MM.1S (cell line): ENCODE measurements at regions not wholly inside any gene's neighbourhood (a gene's known extent, or its start where the extent isn't known, plus 50 kb on each side); places are given as distances from the start of the nearest gene placed in this dataset.

Experiments used
- DNase-seq: peaks from one replicate; pipeline ENCODE4 v3.0.0-alpha.2; 2015
- H2AFZ ChIP-seq: fragments of 300-600 bp; sonication (generic); 2 replicates; pipeline ENCODE4 v1.6.0; 2016; ENCODE audit warnings: antibody characterized with exemption, low read length
- H3F3A ChIP-seq: fragments of 300-600 bp; sonication (generic); 2 replicates; pipeline ENCODE4 v1.6.1; 2016; ENCODE audit warnings: mild to moderate bottlenecking, antibody characterized with exemption, low read length, moderate library complexity, mixed read lengths; ENCODE audit not compliant: insufficient read depth
- H3K27ac ChIP-seq: fragments of 300-600 bp; sonication (generic); 2 replicates; pipeline ENCODE4 v1.5.1; 2016; ENCODE audit warnings: mild to moderate bottlenecking, low read length
- H3K27me3 ChIP-seq: fragments of 300-600 bp; sonication (generic); replicated peaks from 2 replicates; pipeline ENCODE4 v1.6.0; 2016; ENCODE audit warnings: low read length; ENCODE audit not compliant: insufficient read depth
- H3K36me3 ChIP-seq: fragments of 300-600 bp; sonication (generic); replicated peaks from 2 replicates; pipeline ENCODE4 v1.6.1; 2016; ENCODE audit warnings: mild to moderate bottlenecking, low read length, mixed read lengths; ENCODE audit not compliant: insufficient read depth
- H3K4me1 ChIP-seq: fragments of 300-600 bp; sonication (generic); 2 replicates; pipeline ENCODE4 v1.6.1; 2016; ENCODE audit warnings: low read length, mixed read lengths
- H3K4me2 ChIP-seq: fragments of 300-600 bp; sonication (generic); 2 replicates; pipeline ENCODE4 v1.6.0; 2016; ENCODE audit warnings: low read depth, low read length
- H3K4me3 ChIP-seq: fragments of 300-600 bp; sonication (generic); 2 replicates; pipeline ENCODE4 v1.5.1; 2016; ENCODE audit warnings: low read length, mixed read lengths
- H3K79me2 ChIP-seq: fragments of 300-600 bp; sonication (generic); 2 replicates; pipeline ENCODE4 v1.6.1; 2016; ENCODE audit warnings: mixed run types, low read length, mixed read lengths
- H3K9ac ChIP-seq: fragments of 300-600 bp; sonication (generic); 2 replicates; pipeline ENCODE4 v1.6.1; 2016; ENCODE audit warnings: low read length, mixed read lengths
- H3K9me2 ChIP-seq: fragments of 300-600 bp; sonication (generic); replicated peaks from 2 replicates; pipeline ENCODE4 v1.6.1; 2016; ENCODE audit warnings: mild to moderate bottlenecking, low read length, mixed read lengths; ENCODE audit not compliant: insufficient read depth
- H3K9me3 ChIP-seq: fragments of 300-600 bp; sonication (generic); replicated peaks from 2 replicates; pipeline ENCODE4 v1.6.1; 2016; ENCODE audit warnings: mild to moderate bottlenecking, low read length, mixed read lengths; ENCODE audit not compliant: insufficient read depth
- H4K20me1 ChIP-seq: fragments of 300-600 bp; sonication (generic); 2 replicates; pipeline ENCODE4 v1.6.1; 2016; ENCODE audit warnings: mild to moderate bottlenecking, low read length, moderate library complexity, mixed read lengths; ENCODE audit not compliant: insufficient read depth
- EZH2 ChIP-seq: fragments of 300-600 bp; sonication (generic); optimal IDR thresholded peaks from 2 replicates; pipeline ENCODE3; 2017; ENCODE audit warnings: low read depth, mild to moderate bottlenecking, antibody characterized with exemption, low read length, mixed read lengths
- EZH2phosphoT487 ChIP-seq: fragments of 300-600 bp; sonication (generic); IDR thresholded peaks from 2 replicates; pipeline ENCODE4 v1.6.1; 2018; ENCODE audit warnings: antibody characterized with exemption, low read length
- TF ChIP-seq, protein P1 (sequence below): fragments of 300-600 bp; sonication (generic); IDR thresholded peaks from 2 replicates; pipeline ENCODE4 v1.5.1; 2016; ENCODE audit warnings: antibody characterized with exemption, low read length, mixed read lengths

GRCh38 chrX:104419211-104419610, 146.8 kb upstream of the IL1RAPL2 start:
- no peaks in the 10 kb centered on the region for H3F3A ChIP-seq

GRCh38 chrX:104411800-104412199, 154.2 kb upstream of the IL1RAPL2 start:
- no peak overlapping the region for H3K9ac ChIP-seq
- no peaks in the 10 kb centered on the region for H3K4me1 ChIP-seq
- H3K4me2 ChIP-seq: no peak overlapping the region
- H4K20me1 ChIP-seq: no peaks in the 10 kb centered on the region
- H3K9me3 ChIP-seq: no peaks in the 10 kb centered on the region
- no peak overlapping the region for H2AFZ ChIP-seq
- H3K79me2 ChIP-seq: no peaks in the 10 kb centered on the region
- no peaks in the 10 kb centered on the region for H3K36me3 ChIP-seq
- DNase-seq: no peak
- H3F3A ChIP-seq: no peaks in the 10 kb centered on the region
- TF ChIP-seq EZH2 (no peak), EZH2phosphoT487 (no peak)
- TF ChIP-seq, protein P1, sequence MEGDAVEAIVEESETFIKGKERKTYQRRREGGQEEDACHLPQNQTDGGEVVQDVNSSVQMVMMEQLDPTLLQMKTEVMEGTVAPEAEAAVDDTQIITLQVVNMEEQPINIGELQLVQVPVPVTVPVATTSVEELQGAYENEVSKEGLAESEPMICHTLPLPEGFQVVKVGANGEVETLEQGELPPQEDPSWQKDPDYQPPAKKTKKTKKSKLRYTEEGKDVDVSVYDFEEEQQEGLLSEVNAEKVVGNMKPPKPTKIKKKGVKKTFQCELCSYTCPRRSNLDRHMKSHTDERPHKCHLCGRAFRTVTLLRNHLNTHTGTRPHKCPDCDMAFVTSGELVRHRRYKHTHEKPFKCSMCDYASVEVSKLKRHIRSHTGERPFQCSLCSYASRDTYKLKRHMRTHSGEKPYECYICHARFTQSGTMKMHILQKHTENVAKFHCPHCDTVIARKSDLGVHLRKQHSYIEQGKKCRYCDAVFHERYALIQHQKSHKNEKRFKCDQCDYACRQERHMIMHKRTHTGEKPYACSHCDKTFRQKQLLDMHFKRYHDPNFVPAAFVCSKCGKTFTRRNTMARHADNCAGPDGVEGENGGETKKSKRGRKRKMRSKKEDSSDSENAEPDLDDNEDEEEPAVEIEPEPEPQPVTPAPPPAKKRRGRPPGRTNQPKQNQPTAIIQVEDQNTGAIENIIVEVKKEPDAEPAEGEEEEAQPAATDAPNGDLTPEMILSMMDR: no peak
- no peaks in the 10 kb centered on the region for H3K27me3 ChIP-seq
- no peaks in the 10 kb centered on the region for H3K9me2 ChIP-seq
- H3K4me3 ChIP-seq: no peak overlapping the region
- H3K27ac ChIP-seq: no peak overlapping the region

More at GRCh38 chrX:104419211-104419610, 146.8 kb upstream of the IL1RAPL2 start:
- Histone ChIP-seq H2AFZ (no peak overlapping the region), H3K4me3 (no peak overlapping the region), H4K20me1 (no peaks in the 10 kb centered on the region), H3K4me2 (no peak overlapping the region), H3K9me2 (no peaks in the 10 kb centered on the region), H3K9ac (no peak overlapping the region), H3K27me3 (no peaks in the 10 kb centered on the region), H3K4me1 (no peaks in the 10 kb centered on the region), H3K9me3 (no peaks in the 10 kb centered on the region), H3K79me2 (no peaks in the 10 kb centered on the region), H3K36me3 (no peaks in the 10 kb centered on the region), H3K27ac (no peak overlapping the region)
- no peak for DNase-seq
- TF ChIP-seq, protein P1: no peak
- TF ChIP-seq EZH2: no peak
- no peak for TF ChIP-seq EZH2phosphoT487

- DNase-seq: no peak
- no peak overlapping the region for H3K9ac ChIP-seq
- no peaks in the 10 kb centered on the region for H3K27me3 ChIP-seq
- H3F3A ChIP-seq: no peaks in the 10 kb centered on the region
- H3K4me2 ChIP-seq: no peak overlapping the region
- no peaks in the 10 kb centered on the region for H3K79me2 ChIP-seq
- no peaks in the 10 kb centered on the region for H3K36me3 ChIP-seq
- H3K9me3 ChIP-seq: no peaks in the 10 kb centered on the region
- TF ChIP-seq EZH2phosphoT487 (no peak), EZH2 (no peak)
- TF ChIP-seq, protein P1: no peak
- H4K20me1 ChIP-seq: no peaks in the 10 kb centered on the region
- no peak overlapping the region for H3K4me3 ChIP-seq
- no peaks in the 10 kb centered on the region for H3K4me1 ChIP-seq
- no peak overlapping the region for H3K27ac ChIP-seq
- no peak overlapping the region for H2AFZ ChIP-seq
- H3K9me2 ChIP-seq: no peaks in the 10 kb centered on the region
These were observed 145.7 kb upstream of the ESX1 start for GRCh38 chrX:104400387-104400786.
